Naive thymus-derived CD4-positive, alpha-beta T cell (primary cell): ENCODE measurements at regions not wholly inside any gene's neighbourhood (a gene's known extent, or its start where the extent isn't known, plus 50 kb on each side); places are given as distances from the start of the nearest gene placed in this dataset.

Experiments
- ATAC-seq: fragments of 150-1000 bp; cut with Tn5 transposase; 2 replicates; pipeline ENCODE4 v1.10.0; 2021; ENCODE audit warnings: mild to moderate bottlenecking, moderate library complexity
- CTCF ChIA-PET: fragments of 350-600 bp; sonication (Branson Sonifier 250); formaldehyde crosslinking; loops from one replicate; lab custom pipeline; 2021; ENCODE audit warnings: antibody characterized with exemption; lab: Charles Lee
- POLR2A ChIA-PET: fragments of 350-600 bp; sonication (Branson Sonifier 250); formaldehyde crosslinking; loops from one replicate; lab custom pipeline; 2021; ENCODE audit warnings: antibody characterized with exemption, inconsistent platforms; lab: Charles Lee
- DNase-seq, 9 donors: peaks; one replicate each; pipeline versions ENCODE4 v3.0.0 to v3.0.0-alpha.2; 2020 to 2022; ENCODE audit warnings: mixed read lengths in 1 of 9
- H3K27ac ChIP-seq: one replicate; pipeline ENCODE4 v1.7.0; 2013; ENCODE audit warnings: mild to moderate bottlenecking, low read depth, low read length, moderate library complexity
- H3K27me3 ChIP-seq, 2 donors: one replicate each; pipeline ENCODE4 v1.7.0; 2013; ENCODE audit warnings: low read length in 2 of 2, mild to moderate bottlenecking in 2 of 2, moderate library complexity in 2 of 2; ENCODE audit not compliant: control insufficient read depth in 2 of 2, insufficient read depth in 2 of 2
- H3K36me3 ChIP-seq, 3 experiments: 1 replicate in 2 of 3; 2 replicates in 1 of 3; pipeline ENCODE4 v1.7.0; 2013; ENCODE audit warnings: low read length in 3 of 3, mild to moderate bottlenecking in 3 of 3, moderate library complexity in 1 of 3; ENCODE audit not compliant: insufficient read depth in 3 of 3, control insufficient read depth in 2 of 3
- H3K4me1 ChIP-seq, 2 donors: one replicate each; pipeline ENCODE4 v1.7.0; 2013; ENCODE audit warnings: low read length in 2 of 2, mild to moderate bottlenecking in 2 of 2, moderate library complexity in 1 of 2; ENCODE audit not compliant: control insufficient read depth in 2 of 2, insufficient read depth in 2 of 2
- H3K4me3 ChIP-seq: 2 replicates; pipeline ENCODE4 v1.7.0; 2013; ENCODE audit warnings: mild to moderate bottlenecking, low read length
- H3K9me3 ChIP-seq, 3 experiments: 1 replicate in 2 of 3; 2 replicates in 1 of 3; pipeline ENCODE4 v1.7.0; 2013; ENCODE audit warnings: low read length in 3 of 3; ENCODE audit not compliant: control insufficient read depth in 2 of 3
- H3K27ac Mint-ChIP-seq, 9 donors: one replicate each; pipeline ENCODE4 v1.8.0; 2020 to 2022; ENCODE audit warnings: mixed read lengths in 9 of 9, mild to moderate bottlenecking in 8 of 9, moderate library complexity in 5 of 9, inconsistent platforms in 2 of 9
- H3K27me3 Mint-ChIP-seq, 5 donors: one replicate each; pipeline ENCODE4 v1.8.0; 2021 to 2022; ENCODE audit warnings: mixed read lengths in 5 of 5, mild to moderate bottlenecking in 1 of 5
- H3K36me3 Mint-ChIP-seq, 5 donors: one replicate each; pipeline ENCODE4 v1.8.0; 2020 to 2022; ENCODE audit warnings: mixed read lengths in 5 of 5, mild to moderate bottlenecking in 3 of 5, inconsistent platforms in 1 of 5
- H3K4me1 Mint-ChIP-seq, 7 donors: one replicate each; pipeline ENCODE4 v1.8.0; 2020 to 2022; ENCODE audit warnings: mixed read lengths in 7 of 7, mild to moderate bottlenecking in 3 of 7, inconsistent platforms in 1 of 7
- H3K4me3 Mint-ChIP-seq, 10 donors: one replicate each; pipeline ENCODE4 v1.8.0; 2020 to 2022; ENCODE audit warnings: mild to moderate bottlenecking in 10 of 10, mixed read lengths in 10 of 10, moderate library complexity in 6 of 10, inconsistent platforms in 2 of 10
- H3K9me3 Mint-ChIP-seq, 11 donors: one replicate each; pipeline ENCODE4 v1.8.0; 2020 to 2022; ENCODE audit warnings: mixed read lengths in 11 of 11, mild to moderate bottlenecking in 4 of 11, inconsistent platforms in 1 of 11, moderate library complexity in 1 of 11
- intact Hi-C, 2 donors: fragments of 100-400 bp; cut with micrococcal nuclease; formaldehyde crosslinking; loops; one replicate each; pipeline ENCODE4 v1.15.1; 2023

- no peaks in the 10 kb centered on the region for H3K27me3 ChIP-seq
- peaks cover 0 to 3% (median 0%) of the 10 kb centered on the region in 7 donors for H3K4me1 Mint-ChIP-seq
- ChIA-PET CTCF (no interaction called here), POLR2A (no interaction called here)
- H3K9me3 Mint-ChIP-seq = peaks cover 0 to 19% (median 8%) of the 10 kb centered on the region in 11 donors
- H3K4me3 Mint-ChIP-seq = no peak overlapping the region
- H3K36me3 Mint-ChIP-seq = no peaks in the 10 kb centered on the region
- intact Hi-C loops = no loop called here
- ATAC-seq (no peak), DNase-seq (no peak)
- no peak overlapping the region for H3K4me3 ChIP-seq
- H3K27ac ChIP-seq = no peak overlapping the region
- H3K36me3 ChIP-seq = no peaks in the 10 kb centered on the region
- H3K9me3 ChIP-seq = no peaks in the 10 kb centered on the region
- peaks cover 0 to 9% (median 0%) of the 10 kb centered on the region in 5 donors for H3K27me3 Mint-ChIP-seq
- no peak overlapping the region for H3K27ac Mint-ChIP-seq
- H3K4me1 ChIP-seq = no peaks in the 10 kb centered on the region
These were observed 287.3 kb upstream of the DDI1 start for GRCh38 chr11:103749158-103749557.

GRCh38 chr11:103768816-103769215 is 267.6 kb upstream of the DDI1 start:
- Histone ChIP-seq H3K9me3 (no peaks in the 10 kb centered on the region), H3K36me3 (no peaks in the 10 kb centered on the region), H3K27me3 (no peaks in the 10 kb centered on the region), H3K27ac (no peak overlapping the region), H3K4me1 (no peaks in the 10 kb centered on the region), H3K4me3 (no peak overlapping the region)
- peaks cover 0 to 4% (median 0%) of the 10 kb centered on the region in 5 donors for H3K27me3 Mint-ChIP-seq
- DNase-seq (no peak), ATAC-seq (no peak)
- no peak overlapping the region for H3K4me3 Mint-ChIP-seq
- ChIA-PET CTCF (no interaction called here), POLR2A (no interaction called here)
- no peaks in the 10 kb centered on the region for H3K36me3 Mint-ChIP-seq
- no peaks in the 10 kb centered on the region for H3K4me1 Mint-ChIP-seq
- intact Hi-C loops = no loop called here
- H3K27ac Mint-ChIP-seq = no peak overlapping the region
- H3K9me3 Mint-ChIP-seq = peaks cover 0 to 14% (median 3%) of the 10 kb centered on the region in 11 donors

DNA sequence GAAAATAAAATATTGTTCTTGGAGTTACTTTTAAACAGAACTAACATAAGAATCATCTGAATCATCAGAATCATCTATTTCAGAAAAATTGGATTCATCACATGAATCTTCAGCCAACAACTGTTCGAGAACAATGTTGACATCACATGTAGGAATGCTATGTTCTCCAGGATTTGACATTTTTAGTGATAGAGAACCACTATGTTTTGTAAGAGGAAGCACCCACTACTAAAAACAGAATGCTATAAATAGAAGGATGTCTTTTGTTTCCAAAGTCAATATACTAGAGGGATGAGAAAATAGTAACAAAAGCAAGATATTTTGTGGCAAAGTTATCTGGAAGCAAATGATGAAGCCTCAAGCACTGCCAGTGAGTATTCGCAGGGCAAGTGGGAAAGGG is 263.4 kb upstream of the DDI1 start:
- ChIA-PET POLR2A (no interaction called here), CTCF (no interaction called here)
- Mint-ChIP-seq H3K27ac (no peak overlapping the region), H3K4me3 (no peak overlapping the region), H3K9me3 (peaks cover 0 to 4% (median 0%) of the 10 kb centered on the region in 11 donors), H3K36me3 (no peaks in the 10 kb centered on the region), H3K27me3 (no peaks in the 10 kb centered on the region), H3K4me1 (no peaks in the 10 kb centered on the region)
- H3K36me3 ChIP-seq = no peaks in the 10 kb centered on the region
- H3K4me3 ChIP-seq = no peak overlapping the region
- no peak overlapping the region for H3K27ac ChIP-seq
- intact Hi-C loops = no loop called here
- no peaks in the 10 kb centered on the region for H3K9me3 ChIP-seq
- ATAC-seq (no peak), DNase-seq (no peak)
- H3K4me1 ChIP-seq = no peaks in the 10 kb centered on the region
- H3K27me3 ChIP-seq = no peaks in the 10 kb centered on the region

DNA sequence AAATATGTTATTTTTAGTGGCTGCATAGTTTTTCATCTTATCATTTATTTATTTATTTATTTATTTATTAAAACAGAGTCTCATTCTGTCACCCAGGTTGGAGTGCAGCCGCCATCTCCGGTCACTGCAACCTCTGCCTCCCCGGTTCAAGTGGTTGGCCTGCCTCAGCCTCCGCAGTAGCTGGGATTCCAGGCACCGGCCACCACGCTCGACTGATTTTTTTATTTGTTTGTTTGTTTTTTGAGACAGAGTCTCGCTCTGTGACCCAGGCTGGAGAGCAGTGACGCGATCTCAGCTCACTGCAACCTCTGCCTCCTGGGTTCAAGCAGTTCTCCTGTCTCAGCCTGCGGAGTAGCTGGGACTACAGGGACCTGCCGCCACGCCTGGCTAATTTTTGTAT is 262.9 kb upstream of the DDI1 start:
- H3K9me3 ChIP-seq = no peaks in the 10 kb centered on the region
- ChIA-PET CTCF (no interaction called here), POLR2A (no interaction called here)
- H3K9me3 Mint-ChIP-seq = peaks cover 0 to 4% (median 0%) of the 10 kb centered on the region in 11 donors
- intact Hi-C loops = no loop called here
- ATAC-seq = no peak
- H3K36me3 Mint-ChIP-seq = no peaks in the 10 kb centered on the region
- H3K4me1 Mint-ChIP-seq = no peaks in the 10 kb centered on the region
- no peak overlapping the region for H3K4me3 Mint-ChIP-seq
- no peaks in the 10 kb centered on the region for H3K36me3 ChIP-seq
- no peak overlapping the region for H3K27ac Mint-ChIP-seq
- H3K27me3 ChIP-seq = no peaks in the 10 kb centered on the region
- no peak overlapping the region for H3K27ac ChIP-seq
- DNase-seq = no peak
- no peaks in the 10 kb centered on the region for H3K4me1 ChIP-seq
- no peaks in the 10 kb centered on the region for H3K27me3 Mint-ChIP-seq
- no peak overlapping the region for H3K4me3 ChIP-seq

GRCh38 chr11:103779054-103779453 is 257.4 kb upstream of the DDI1 start:
- peaks cover 0 to 4% (median 0%) of the 10 kb centered on the region in 11 donors for H3K9me3 Mint-ChIP-seq
- H3K4me1 ChIP-seq = no peaks in the 10 kb centered on the region
- CTCF ChIA-PET = no interaction called here
- H3K4me3 Mint-ChIP-seq = no peak overlapping the region
- H3K4me3 ChIP-seq = no peak overlapping the region
- H3K4me1 Mint-ChIP-seq = peaks cover 0 to 1% (median 0%) of the 10 kb centered on the region in 7 donors
- no peaks in the 10 kb centered on the region for H3K9me3 ChIP-seq
- DNase-seq = no peak
- H3K27ac Mint-ChIP-seq = no peak overlapping the region
- POLR2A ChIA-PET = no interaction called here
- no peak for ATAC-seq
- no peaks in the 10 kb centered on the region for H3K27me3 Mint-ChIP-seq
- H3K27me3 ChIP-seq = no peaks in the 10 kb centered on the region
- H3K36me3 Mint-ChIP-seq = no peaks in the 10 kb centered on the region
- no peak overlapping the region for H3K27ac ChIP-seq
- H3K36me3 ChIP-seq = no peaks in the 10 kb centered on the region
- intact Hi-C loops = no loop called here

DNA sequence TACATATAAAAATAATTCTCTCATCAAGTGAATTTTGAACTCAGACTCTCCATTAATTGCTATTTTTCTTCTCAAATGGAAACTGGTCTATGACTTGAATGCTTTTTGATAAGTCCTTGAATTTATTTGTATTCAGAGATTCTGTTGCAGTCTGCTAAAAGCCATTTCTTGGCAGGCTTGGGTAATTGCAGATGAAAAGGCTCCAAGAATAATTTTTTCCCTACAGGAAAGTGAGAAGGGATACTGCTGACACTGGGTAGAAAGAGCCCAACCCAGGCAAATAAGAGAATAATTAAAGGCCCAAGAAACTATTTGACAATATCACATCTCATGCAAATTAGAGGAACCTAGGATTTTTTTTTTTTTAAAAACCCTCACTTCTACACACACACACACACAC is 246.5 kb upstream of the DDI1 start:
- Mint-ChIP-seq H3K27me3 (no peaks in the 10 kb centered on the region), H3K36me3 (no peaks in the 10 kb centered on the region), H3K27ac (no peak overlapping the region), H3K4me3 (no peak overlapping the region), H3K4me1 (no peaks in the 10 kb centered on the region), H3K9me3 (peaks cover 3 to 29% (median 10%) of the 10 kb centered on the region in 11 donors)
- CTCF ChIA-PET = no interaction called here
- Histone ChIP-seq H3K36me3 (no peaks in the 10 kb centered on the region), H3K9me3 (no peaks in the 10 kb centered on the region), H3K4me3 (no peak overlapping the region), H3K27ac (no peak overlapping the region), H3K4me1 (no peaks in the 10 kb centered on the region), H3K27me3 (no peaks in the 10 kb centered on the region)
- ATAC-seq (no peak), DNase-seq (no peak)
- intact Hi-C loops = no loop called here
- POLR2A ChIA-PET = no interaction called here

GRCh38 chr11:103792981-103793468 is 243.4 kb upstream of the DDI1 start:
- Histone ChIP-seq H3K4me3 (no peak overlapping the region), H3K27me3 (no peaks in the 10 kb centered on the region), H3K27ac (no peak overlapping the region), H3K9me3 (no peaks in the 10 kb centered on the region), H3K4me1 (no peaks in the 10 kb centered on the region), H3K36me3 (no peaks in the 10 kb centered on the region)
- CTCF ChIA-PET = no interaction called here
- Mint-ChIP-seq H3K27ac (no peak overlapping the region), H3K9me3 (peaks cover 0 to 21% (median 10%) of the 10 kb centered on the region in 11 donors), H3K4me1 (no peaks in the 10 kb centered on the region), H3K27me3 (peaks cover 0 to 8% (median 0%) of the 10 kb centered on the region in 5 donors), H3K4me3 (no peak overlapping the region), H3K36me3 (no peaks in the 10 kb centered on the region)
- ATAC-seq (no peak), DNase-seq (no peak)
- POLR2A ChIA-PET = no interaction called here
- intact Hi-C loops = no loop called here
